ENCODE measurements at regions not wholly inside any gene's neighbourhood (a gene's known extent, or its start where the extent isn't known, plus 50 kb on each side); places are given as distances from the start of the nearest gene placed in this dataset.

- Histone ChIP-seq H3K4me3 (no peak overlapping the region), H3K9me3 (no peaks in the 10 kb centered on the region), H3K36me3 (no peaks in the 10 kb centered on the region), H3K27me3 (no peaks in the 10 kb centered on the region), H3K27ac (no peak overlapping the region), H3K4me1 (no peaks in the 10 kb centered on the region)
- TF ChIP-seq POLR2AphosphoS5 (IDR thresholded peaks at IDR 0.05) (no peak), CTCF (IDR thresholded peaks at IDR 0.05) (no peak), POLR2A (IDR thresholded peaks at IDR 0.05) (no peak), EP300 (IDR thresholded peaks at IDR 0.05) (no peak)
- WGBS: 93% methylated on average over 2 of the region's 3 CpGs
- DNase-seq (ENCODE audit: low spot score in 2 of 2): no peak
These were observed 90.9 kb downstream of the LSM5 start for GRCh38 chr7:32399311-32399710.

GRCh38 chr7:32395168-32395567 is 95.0 kb downstream of the LSM5 start:
- TF ChIP-seq EP300 (IDR thresholded peaks at IDR 0.05) (no peak), POLR2AphosphoS5 (IDR thresholded peaks at IDR 0.05) (no peak), CTCF (IDR thresholded peaks at IDR 0.05) (no peak), POLR2A (IDR thresholded peaks at IDR 0.05) (no peak)
- H3K27me3 ChIP-seq: no peaks in the 10 kb centered on the region
- DNase-seq (ENCODE audit: low spot score in 2 of 2): no peak
- H3K9me3 ChIP-seq: no peaks in the 10 kb centered on the region
- no peaks in the 10 kb centered on the region for H3K36me3 ChIP-seq
- 92% methylated on average over 1 of the region's 1 CpG for WGBS
- no peak overlapping the region for H3K4me3 ChIP-seq
- no peaks in the 10 kb centered on the region for H3K4me1 ChIP-seq
- H3K27ac ChIP-seq: no peak overlapping the region

- Histone ChIP-seq H3K4me1 (no peaks in the 10 kb centered on the region), H3K9me3 (no peaks in the 10 kb centered on the region), H3K4me3 (no peak overlapping the region), H3K27me3 (no peaks in the 10 kb centered on the region), H3K36me3 (no peaks in the 10 kb centered on the region), H3K27ac (no peak overlapping the region)
- 45% methylated on average over 1 of the region's 1 CpG for WGBS
- no peak for DNase-seq (ENCODE audit: low spot score in 2 of 2)
- no peak for TF ChIP-seq POLR2AphosphoS5 (IDR thresholded peaks at IDR 0.05)
- TF ChIP-seq POLR2A (IDR thresholded peaks at IDR 0.05): no peak
- TF ChIP-seq EP300 (IDR thresholded peaks at IDR 0.05): no peak
- no peak for TF ChIP-seq CTCF (IDR thresholded peaks at IDR 0.05)
These were observed 96.3 kb downstream of the LSM5 start for GRCh38 chr7:32393861-32394260.

GRCh38 chr7:32390210-32390609 is 100.0 kb downstream of the LSM5 start:
- Histone ChIP-seq H3K36me3 (no peaks in the 10 kb centered on the region), H3K9me3 (no peaks in the 10 kb centered on the region), H3K4me3 (no peak overlapping the region), H3K4me1 (no peaks in the 10 kb centered on the region), H3K27me3 (no peaks in the 10 kb centered on the region), H3K27ac (no peak overlapping the region)
- DNase-seq (ENCODE audit: low spot score in 2 of 2): no peak
- TF ChIP-seq POLR2AphosphoS5 (IDR thresholded peaks at IDR 0.05): no peak
- no peak for TF ChIP-seq POLR2A (IDR thresholded peaks at IDR 0.05)
- no peak for TF ChIP-seq EP300 (IDR thresholded peaks at IDR 0.05)
- TF ChIP-seq CTCF (IDR thresholded peaks at IDR 0.05): no peak
- 15% methylated on average over 2 of the region's 2 CpGs for WGBS

- 64% methylated on average over 2 of the region's 2 CpGs for WGBS
- Histone ChIP-seq H3K27me3 (no peaks in the 10 kb centered on the region), H3K36me3 (no peaks in the 10 kb centered on the region), H3K27ac (no peak overlapping the region), H3K4me1 (no peaks in the 10 kb centered on the region), H3K4me3 (no peak overlapping the region), H3K9me3 (no peaks in the 10 kb centered on the region)
- DNase-seq (ENCODE audit: low spot score in 2 of 2): no peak
- TF ChIP-seq EP300 (IDR thresholded peaks at IDR 0.05) (no peak), CTCF (IDR thresholded peaks at IDR 0.05) (no peak), POLR2AphosphoS5 (IDR thresholded peaks at IDR 0.05) (no peak), POLR2A (IDR thresholded peaks at IDR 0.05) (no peak)
These were observed 104.7 kb downstream of the LSM5 start for GRCh38 chr7:32385316-32385956.

Data from suprapubic skin (tissue), 4 donors.